AG04449 (cell line): ENCODE measurements at regions not wholly inside any gene's neighbourhood (a gene's known extent, or its start where the extent isn't known, plus 50 kb on each side); places are given as distances from the start of the nearest gene placed in this dataset.

Experiments
- CTCF ChIA-PET: fragments of 350-600 bp; formaldehyde crosslinking; extraction: SDS; loops from one replicate; lab custom pipeline; 2021; ENCODE audit warnings: antibody characterized with exemption; lab: Yijun Ruan, JAX
- POLR2A ChIA-PET: fragments of 400-600, 350-600 bp; formaldehyde crosslinking; extraction: SDS; loops from one replicate; lab custom pipeline; 2020; ENCODE audit warnings: antibody characterized with exemption, inconsistent platforms; lab: Yijun Ruan, JAX
- DNase-seq: peaks from one replicate; pipeline ENCODE4 v3.0.0-alpha.2; 2010; ENCODE audit warnings: low read depth, low spot score
- H3K4me3 ChIP-seq: 2 replicates; pipeline ENCODE4 v1.5.1; 2011; ENCODE audit warnings: low read depth, mild to moderate bottlenecking, control low read depth, low read length
- CTCF ChIP-seq: IDR thresholded peaks from one replicate; pipeline ENCODE4 v1.5.1; 2011; ENCODE audit warnings: mild to moderate bottlenecking, moderate library complexity, low read length, control low read depth, inconsistent platforms; ENCODE audit not compliant: insufficient read depth; ENCODE audit errors: missing control alignments

- ChIA-PET CTCF (interaction anchor here (1.0 kb wide), 1 partner anchor 446 kb away, joined by 3 read pairs; no protein-coding TSS in a partner anchor), POLR2A (no interaction called here)
- DNase-seq, result no peak
- TF ChIP-seq CTCF, result no peak
- H3K4me3 ChIP-seq, result no peak overlapping the region
Observed at GRCh38 chr13:97555034-97555433, 121.1 kb downstream of the RAP2A start.

- no peak overlapping the region for H3K4me3 ChIP-seq
- DNase-seq, result no peak
- POLR2A ChIA-PET, result no interaction called here
- TF ChIP-seq CTCF, result no peak
- CTCF ChIA-PET, result no interaction called here
Observed at GRCh38 chr13:97559030-97559429, 125.1 kb downstream of the RAP2A start.

- ChIA-PET CTCF (no interaction called here), POLR2A (no interaction called here)
- H3K4me3 ChIP-seq, result no peak overlapping the region
- no peak for TF ChIP-seq CTCF
- no peak for DNase-seq
Observed at GRCh38 chr13:97559981-97560380, 126.0 kb downstream of the RAP2A start.

- ChIA-PET CTCF (no interaction called here), POLR2A (no interaction called here)
- no peak for TF ChIP-seq CTCF
- H3K4me3 ChIP-seq, result no peak overlapping the region
- DNase-seq, result no peak
Observed at GRCh38 chr13:97561182-97561581, 127.2 kb downstream of the RAP2A start.

GRCh38 chr13:97562962-97563361 lies 129.0 kb downstream of the RAP2A start:
- TF ChIP-seq CTCF, result no peak
- no peak for DNase-seq
- ChIA-PET CTCF (no interaction called here), POLR2A (no interaction called here)
- no peak overlapping the region for H3K4me3 ChIP-seq

- no peak for TF ChIP-seq CTCF
- CTCF ChIA-PET, result no interaction called here
- no peak overlapping the region for H3K4me3 ChIP-seq
- POLR2A ChIA-PET, result no interaction called here
- no peak for DNase-seq
Observed at GRCh38 chr13:97564956-97565355, 131.0 kb downstream of the RAP2A start.
